22Rv1 (cell line): ENCODE measurements at regions not wholly inside any gene's neighbourhood (a gene's known extent, or its start where the extent isn't known, plus 50 kb on each side); places are given as distances from the start of the nearest gene placed in this dataset.

Source experiments
- CTCF ChIP-seq: fragments of 450-650 bp; IDR thresholded peaks from 2 replicates; pipeline ENCODE4 v1.5.1; 2017; ENCODE audit warnings: mild to moderate bottlenecking
- ZFX ChIP-seq: fragments of 450-650 bp; IDR thresholded peaks from 2 replicates; pipeline ENCODE4 v1.6.1; 2017; ENCODE audit warnings: antibody characterized with exemption, borderline replicate concordance

- TF ChIP-seq CTCF (no peak), ZFX (no peak)
Measured at GRCh38 chr4:84420608-84421007, 78.5 kb downstream of the NKX6-1 start.
